ENCODE measurements at regions not wholly inside any gene's neighbourhood (a gene's known extent, or its start where the extent isn't known, plus 50 kb on each side); places are given as distances from the start of the nearest gene placed in this dataset.
A peak's percentile ranks its signal among the peaks of the same experiment; 100 is the strongest.

DNA sequence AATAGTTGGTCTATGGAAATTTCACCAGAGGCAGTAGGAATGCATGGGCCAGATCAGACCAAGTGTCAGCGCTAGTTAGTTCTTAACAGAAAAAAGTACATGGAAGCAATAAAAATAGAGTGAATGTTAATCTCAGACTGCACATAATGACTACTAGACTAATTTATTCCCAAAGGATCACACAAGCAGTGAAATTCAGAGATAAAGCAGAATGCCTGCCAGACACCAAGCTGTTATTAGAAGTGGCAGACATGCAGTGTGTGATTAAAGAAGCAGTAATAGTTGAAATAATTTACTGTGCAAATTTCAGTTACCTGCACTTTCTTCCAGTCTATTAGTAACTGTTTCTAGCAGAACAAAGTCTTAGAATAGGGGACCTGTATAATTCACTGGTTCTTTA is 1024.2 kb downstream of the CDH9 start:
- Histone ChIP-seq H3K4me3 (ENCODE audit: low read length) (no peak overlapping the region), H3K9me3 (replicated peaks; ENCODE audit: insufficient read depth, low read length) (no peaks in the 10 kb centered on the region), H3K27ac (ENCODE audit: low read length) (no peak overlapping the region), H4K20me1 (ENCODE audit: insufficient read depth, low read length) (no peaks in the 10 kb centered on the region), H3K36me3 (replicated peaks; ENCODE audit: insufficient read depth, low read length) (no peaks in the 10 kb centered on the region), H3K27me3 (replicated peaks; ENCODE audit: insufficient read depth, low read length) (no peaks in the 10 kb centered on the region), H3K4me2 (ENCODE audit: low read depth, low read length) (no peak overlapping the region), H3K9me2 (replicated peaks; ENCODE audit: insufficient read depth, low read length) (no peaks in the 10 kb centered on the region), H3K4me1 (ENCODE audit: low read length) (no peaks in the 10 kb centered on the region), H2AFZ (ENCODE audit: low read length) (no peak overlapping the region), H3K79me2 (ENCODE audit: low read length) (no peaks in the 10 kb centered on the region), H3F3A (ENCODE audit: insufficient read depth, low read length) (no peaks in the 10 kb centered on the region), H3K9ac (ENCODE audit: low read length) (no peak overlapping the region)
- DNase-seq, result no peak
- TF ChIP-seq EZH2phosphoT487 (IDR thresholded peaks at IDR 0.05; ENCODE audit: low read length), result no peak
- no peak for TF ChIP-seq EZH2 (optimal IDR thresholded peaks at IDR 0.05; ENCODE audit: low read depth, low read length)
- TF ChIP-seq, protein P1, sequence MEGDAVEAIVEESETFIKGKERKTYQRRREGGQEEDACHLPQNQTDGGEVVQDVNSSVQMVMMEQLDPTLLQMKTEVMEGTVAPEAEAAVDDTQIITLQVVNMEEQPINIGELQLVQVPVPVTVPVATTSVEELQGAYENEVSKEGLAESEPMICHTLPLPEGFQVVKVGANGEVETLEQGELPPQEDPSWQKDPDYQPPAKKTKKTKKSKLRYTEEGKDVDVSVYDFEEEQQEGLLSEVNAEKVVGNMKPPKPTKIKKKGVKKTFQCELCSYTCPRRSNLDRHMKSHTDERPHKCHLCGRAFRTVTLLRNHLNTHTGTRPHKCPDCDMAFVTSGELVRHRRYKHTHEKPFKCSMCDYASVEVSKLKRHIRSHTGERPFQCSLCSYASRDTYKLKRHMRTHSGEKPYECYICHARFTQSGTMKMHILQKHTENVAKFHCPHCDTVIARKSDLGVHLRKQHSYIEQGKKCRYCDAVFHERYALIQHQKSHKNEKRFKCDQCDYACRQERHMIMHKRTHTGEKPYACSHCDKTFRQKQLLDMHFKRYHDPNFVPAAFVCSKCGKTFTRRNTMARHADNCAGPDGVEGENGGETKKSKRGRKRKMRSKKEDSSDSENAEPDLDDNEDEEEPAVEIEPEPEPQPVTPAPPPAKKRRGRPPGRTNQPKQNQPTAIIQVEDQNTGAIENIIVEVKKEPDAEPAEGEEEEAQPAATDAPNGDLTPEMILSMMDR (IDR thresholded peaks at IDR 0.05; ENCODE audit: low read length), result no peak

DNA sequence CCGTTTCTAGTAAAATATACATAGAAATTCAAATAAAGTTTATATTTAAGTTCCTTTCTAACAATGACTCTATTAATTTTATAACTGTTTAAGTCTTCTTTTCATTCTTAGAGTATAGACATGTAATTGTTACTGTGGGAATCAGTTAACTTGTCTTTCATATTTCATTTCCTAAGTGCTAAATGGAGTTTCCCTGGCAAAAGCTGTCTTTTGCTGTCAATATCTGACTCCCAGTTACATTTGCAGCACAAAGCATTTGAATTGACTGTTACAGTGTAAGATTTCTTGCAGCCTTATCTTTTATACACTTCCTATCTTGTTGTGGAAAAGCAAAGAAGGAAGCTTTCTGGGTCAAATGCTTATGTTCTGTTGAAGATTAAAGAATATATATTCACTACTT is 1026.3 kb downstream of the CDH9 start:
- Histone ChIP-seq H3K9me2 (replicated peaks; ENCODE audit: insufficient read depth, low read length) (no peaks in the 10 kb centered on the region), H3K4me3 (ENCODE audit: low read length) (no peak overlapping the region), H3K27me3 (replicated peaks; ENCODE audit: insufficient read depth, low read length) (no peaks in the 10 kb centered on the region), H3K4me2 (ENCODE audit: low read depth, low read length) (no peak overlapping the region), H3K9me3 (replicated peaks; ENCODE audit: insufficient read depth, low read length) (no peaks in the 10 kb centered on the region), H3K4me1 (ENCODE audit: low read length) (no peaks in the 10 kb centered on the region), H4K20me1 (ENCODE audit: insufficient read depth, low read length) (no peaks in the 10 kb centered on the region), H3K9ac (ENCODE audit: low read length) (no peak overlapping the region), H3K27ac (ENCODE audit: low read length) (no peak overlapping the region), H2AFZ (ENCODE audit: low read length) (no peak overlapping the region), H3F3A (ENCODE audit: insufficient read depth, low read length) (no peaks in the 10 kb centered on the region), H3K36me3 (replicated peaks; ENCODE audit: insufficient read depth, low read length) (no peaks in the 10 kb centered on the region), H3K79me2 (ENCODE audit: low read length) (no peaks in the 10 kb centered on the region)
- TF ChIP-seq, protein P1 (IDR thresholded peaks at IDR 0.05; ENCODE audit: low read length), result no peak
- TF ChIP-seq EZH2phosphoT487 (IDR thresholded peaks at IDR 0.05; ENCODE audit: low read length) (no peak), EZH2 (optimal IDR thresholded peaks at IDR 0.05; ENCODE audit: low read depth, low read length) (no peak)
- DNase-seq, result no peak

GRCh38 chr5:26009742-26010141 is 1028.6 kb downstream of the CDH9 start:
- no peak overlapping the region for H3K9ac ChIP-seq (ENCODE audit: low read length)
- no peaks in the 10 kb centered on the region for H3K4me1 ChIP-seq (ENCODE audit: low read length)
- no peaks in the 10 kb centered on the region for H3K79me2 ChIP-seq (ENCODE audit: low read length)
- no peaks in the 10 kb centered on the region for H4K20me1 ChIP-seq (ENCODE audit: insufficient read depth, low read length)
- no peak overlapping the region for H3K4me3 ChIP-seq (ENCODE audit: low read length)
- H2AFZ ChIP-seq (ENCODE audit: low read length), result peak overlapping the region; percentile 51; the same call in 1 of the 2 replicates
- H3K27me3 ChIP-seq (replicated peaks; ENCODE audit: insufficient read depth, low read length), result no peaks in the 10 kb centered on the region
- no peaks in the 10 kb centered on the region for H3K36me3 ChIP-seq (replicated peaks; ENCODE audit: insufficient read depth, low read length)
- TF ChIP-seq EZH2phosphoT487 (IDR thresholded peaks at IDR 0.05; ENCODE audit: low read length), result no peak
- TF ChIP-seq EZH2 (optimal IDR thresholded peaks at IDR 0.05; ENCODE audit: low read depth, low read length), result no peak
- TF ChIP-seq, protein P1 (IDR thresholded peaks at IDR 0.05; ENCODE audit: low read length), result peak; percentile 50
- H3K27ac ChIP-seq (ENCODE audit: low read length), result no peak overlapping the region
- no peaks in the 10 kb centered on the region for H3K9me3 ChIP-seq (replicated peaks; ENCODE audit: insufficient read depth, low read length)
- H3K9me2 ChIP-seq (replicated peaks; ENCODE audit: insufficient read depth, low read length), result no peaks in the 10 kb centered on the region
- H3F3A ChIP-seq (ENCODE audit: insufficient read depth, low read length), result no peaks in the 10 kb centered on the region
- peak; percentile 36 for DNase-seq
- no peak overlapping the region for H3K4me2 ChIP-seq (ENCODE audit: low read depth, low read length)

All from MM.1S (cell line).